AG08396 (cell line): ENCODE measurements at regions not wholly inside any gene's neighbourhood (a gene's known extent, or its start where the extent isn't known, plus 50 kb on each side); places are given as distances from the start of the nearest gene placed in this dataset.

Experiments
- DNase-seq: peaks from one replicate; pipeline ENCODE4 v3.0.0; 2012; ENCODE audit warnings: low spot score, mixed read lengths

DNA sequence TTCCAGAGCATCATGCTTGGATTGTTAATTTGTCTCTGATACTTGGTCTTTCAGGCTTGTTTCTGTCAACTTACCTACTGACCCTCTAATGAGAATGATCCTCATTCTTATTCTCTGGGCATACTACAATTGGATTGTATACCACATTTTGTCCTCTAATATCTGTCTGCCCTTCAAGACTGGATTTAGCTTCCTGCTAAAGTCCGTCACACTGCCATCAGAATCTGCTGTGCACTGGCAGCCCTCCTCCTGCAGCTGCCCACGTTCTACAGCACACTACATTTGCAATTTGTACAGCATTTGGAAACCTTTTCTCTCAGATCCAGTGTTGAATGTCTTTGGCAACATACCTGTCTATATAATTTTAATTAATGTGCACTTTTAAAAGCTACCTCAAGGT lies 183.1 kb downstream of the ZNF330 start:
- DNase-seq: no peak

DNA sequence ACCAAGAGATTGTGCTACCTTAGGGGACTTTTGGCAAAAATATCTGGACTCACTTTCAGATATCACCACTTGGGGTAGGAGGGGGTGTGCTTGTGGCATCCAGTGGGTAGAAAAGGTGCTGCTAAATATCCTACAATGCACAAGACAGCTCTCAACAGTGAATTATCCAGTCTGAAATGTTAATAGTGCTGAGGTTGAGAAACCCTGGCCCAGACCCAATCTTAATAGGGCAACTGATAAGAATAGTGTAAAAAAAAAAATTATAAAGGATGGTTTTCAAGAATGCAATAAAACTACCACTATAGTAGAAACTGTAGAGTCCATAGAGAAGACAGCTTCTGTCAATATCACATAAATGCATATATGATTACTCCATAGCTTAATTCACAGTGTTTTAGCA lies 185.5 kb downstream of the ZNF330 start:
- no peak for DNase-seq

DNA sequence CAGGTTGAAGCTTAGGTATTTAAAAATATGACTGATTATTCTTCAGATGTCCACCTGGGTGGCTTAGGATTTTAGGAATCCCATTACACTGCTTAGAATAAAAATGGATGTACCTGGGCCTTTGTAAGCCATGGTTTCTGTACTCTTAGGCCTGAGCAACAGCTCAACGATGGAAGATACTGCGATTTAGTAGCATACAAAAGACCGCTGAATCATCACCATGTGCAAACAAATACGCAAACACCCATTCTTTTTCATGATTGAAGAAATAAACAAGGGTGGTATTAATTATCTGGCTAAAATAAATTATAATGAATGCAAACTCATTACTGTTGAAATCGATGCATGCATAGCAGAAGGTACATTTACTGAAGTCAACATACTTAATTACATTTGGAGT lies 188.9 kb downstream of the ZNF330 start:
- no peak for DNase-seq

DNA sequence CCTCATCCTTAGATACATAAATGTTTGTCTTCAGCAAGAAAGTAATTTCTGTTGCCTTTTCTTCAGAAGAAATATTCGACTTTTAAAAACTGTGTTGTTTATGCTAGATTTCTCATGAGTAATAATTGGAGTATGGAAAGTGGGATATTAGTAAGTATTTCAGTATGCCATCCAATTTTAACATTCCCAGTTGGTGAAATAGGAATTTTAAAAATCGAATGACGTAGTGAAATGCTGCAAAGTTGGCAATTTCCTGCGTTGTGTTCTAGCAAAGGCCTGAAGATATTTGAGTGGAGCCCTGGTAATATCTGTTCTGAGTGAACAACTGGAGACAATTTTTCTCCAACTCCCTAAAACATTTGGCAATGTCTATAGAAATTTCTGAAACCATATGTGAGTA lies 190.1 kb downstream of the ZNF330 start:
- peak; percentile 34 for DNase-seq

- DNase-seq: no peak
These were observed 191.2 kb downstream of the ZNF330 start for GRCh38 chr4:141411936-141412335.

DNA sequence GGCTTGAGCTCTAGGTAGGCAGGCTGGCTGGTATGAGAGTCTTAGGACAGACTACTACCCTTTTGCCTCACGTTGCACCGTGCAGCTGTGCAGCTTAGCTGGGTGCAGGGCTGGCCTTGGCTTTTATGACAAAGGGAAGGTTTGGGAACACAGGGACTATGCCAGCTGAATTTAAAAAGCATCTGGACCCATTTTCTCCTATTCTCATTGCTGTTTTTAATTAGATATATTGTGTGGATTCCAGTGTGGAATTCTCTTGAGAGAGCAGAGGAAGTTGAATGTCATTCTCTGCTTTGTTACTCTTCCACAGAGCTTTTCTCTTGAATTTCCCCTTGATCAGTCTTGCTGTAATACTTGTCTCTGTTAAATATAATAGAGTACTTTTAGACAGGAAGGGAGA lies 192.7 kb downstream of the ZNF330 start:
- no peak for DNase-seq

- no peak for DNase-seq
These were observed 195.0 kb downstream of the ZNF330 start for GRCh38 chr4:141415651-141416050.

DNA sequence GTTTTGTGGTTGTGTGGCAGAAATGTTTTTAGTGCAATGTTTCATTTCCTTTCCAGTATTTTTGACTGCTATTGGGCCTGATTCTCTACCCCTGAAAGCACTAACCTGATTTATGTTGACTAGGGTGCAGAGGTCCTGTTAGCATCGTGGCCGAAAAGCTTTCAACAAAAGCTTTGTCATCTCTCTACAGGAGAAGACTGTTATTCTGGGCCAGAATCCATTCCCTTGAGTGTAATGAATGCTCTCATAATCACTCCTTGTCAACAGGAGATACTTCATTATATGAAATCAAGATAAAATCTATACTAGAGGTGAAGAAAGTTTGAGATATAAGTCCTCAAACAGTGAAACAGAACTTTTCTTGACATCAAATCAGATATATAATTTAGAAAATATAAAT lies 195.5 kb downstream of the ZNF330 start:
- no peak for DNase-seq

DNA sequence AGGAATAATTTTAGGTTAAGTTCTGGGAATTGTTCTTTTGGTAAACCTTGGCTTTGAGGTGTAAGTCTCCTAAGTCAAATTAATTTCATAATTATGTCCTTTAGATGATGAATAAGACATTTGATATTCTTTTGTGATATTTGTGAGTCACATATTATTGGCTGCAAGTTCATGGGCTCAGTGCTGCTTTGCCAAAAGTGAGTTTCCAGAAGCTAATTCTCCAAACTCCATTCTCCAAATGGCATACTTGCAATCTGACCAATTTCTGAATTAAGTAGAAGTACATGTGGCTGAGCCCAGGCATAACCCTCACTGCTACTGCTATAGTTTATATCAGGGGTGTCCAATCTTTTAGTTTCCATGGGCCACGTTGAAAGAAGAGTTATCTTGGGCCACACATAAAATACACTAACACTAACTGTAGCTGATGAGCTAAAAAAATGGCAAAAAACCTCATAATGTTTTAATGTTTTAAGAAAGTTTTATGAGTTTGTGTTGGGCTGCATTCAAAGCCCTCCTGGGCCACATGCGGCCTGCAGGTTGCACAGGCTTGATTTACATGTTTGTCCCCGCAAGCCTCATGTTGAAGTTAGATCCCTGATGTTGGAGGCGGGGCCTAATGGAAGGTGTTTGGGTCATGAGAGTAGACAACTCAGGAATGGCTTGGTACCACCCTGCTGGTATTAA lies 196.1 kb downstream of the ZNF330 start:
- DNase-seq: no peak

GRCh38 chr4:141417387-141417786 lies 196.7 kb downstream of the ZNF330 start:
- no peak for DNase-seq

DNA sequence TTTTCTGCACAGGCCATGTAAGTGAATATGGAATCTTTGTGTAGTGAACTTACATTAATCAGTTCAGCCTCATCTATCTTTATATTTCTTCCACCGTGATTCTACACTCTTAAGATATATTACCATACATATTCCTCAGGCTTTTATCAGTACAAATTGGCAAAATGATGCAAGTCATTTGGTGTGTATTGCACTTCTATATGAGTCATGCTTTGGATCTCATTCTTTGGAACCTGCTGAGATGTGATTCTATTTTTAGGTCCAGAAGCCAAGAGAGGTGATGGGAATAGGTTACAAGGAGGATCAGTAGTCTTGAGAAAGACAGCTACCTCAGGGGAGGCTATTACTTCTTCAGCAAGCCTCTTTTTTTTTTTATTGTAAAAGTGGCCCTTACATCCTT lies 204.4 kb downstream of the ZNF330 start:
- DNase-seq: peak; percentile 26

- no peak for DNase-seq
These were observed 207.1 kb downstream of the ZNF330 start for GRCh38 chr4:141427726-141428296.

GRCh38 chr4:141429933-141430332 lies 206.4 kb upstream of the IL15 start:
- no peak for DNase-seq

DNA sequence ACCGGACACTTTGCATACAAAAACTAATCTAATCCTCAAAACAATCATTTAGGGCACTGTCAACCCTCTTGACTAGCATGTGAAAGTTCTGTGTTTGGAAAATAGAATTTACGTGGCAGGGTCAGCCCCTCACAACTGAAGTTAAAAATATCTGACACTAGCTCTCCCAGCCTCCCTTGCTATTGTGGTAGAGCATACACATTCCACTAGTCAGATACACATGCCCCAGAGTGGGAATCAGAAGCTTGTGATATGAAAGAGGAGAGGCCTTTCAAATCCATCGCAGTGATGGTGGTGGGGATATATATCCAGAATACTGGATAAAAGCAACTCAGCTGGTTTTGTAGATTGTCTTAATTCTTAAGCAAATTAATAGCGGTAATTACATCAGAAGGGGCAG lies 205.7 kb upstream of the IL15 start:
- no peak for DNase-seq

GRCh38 chr4:141432000-141432712 lies 204.2 kb upstream of the IL15 start:
- DNase-seq: no peak

DNA sequence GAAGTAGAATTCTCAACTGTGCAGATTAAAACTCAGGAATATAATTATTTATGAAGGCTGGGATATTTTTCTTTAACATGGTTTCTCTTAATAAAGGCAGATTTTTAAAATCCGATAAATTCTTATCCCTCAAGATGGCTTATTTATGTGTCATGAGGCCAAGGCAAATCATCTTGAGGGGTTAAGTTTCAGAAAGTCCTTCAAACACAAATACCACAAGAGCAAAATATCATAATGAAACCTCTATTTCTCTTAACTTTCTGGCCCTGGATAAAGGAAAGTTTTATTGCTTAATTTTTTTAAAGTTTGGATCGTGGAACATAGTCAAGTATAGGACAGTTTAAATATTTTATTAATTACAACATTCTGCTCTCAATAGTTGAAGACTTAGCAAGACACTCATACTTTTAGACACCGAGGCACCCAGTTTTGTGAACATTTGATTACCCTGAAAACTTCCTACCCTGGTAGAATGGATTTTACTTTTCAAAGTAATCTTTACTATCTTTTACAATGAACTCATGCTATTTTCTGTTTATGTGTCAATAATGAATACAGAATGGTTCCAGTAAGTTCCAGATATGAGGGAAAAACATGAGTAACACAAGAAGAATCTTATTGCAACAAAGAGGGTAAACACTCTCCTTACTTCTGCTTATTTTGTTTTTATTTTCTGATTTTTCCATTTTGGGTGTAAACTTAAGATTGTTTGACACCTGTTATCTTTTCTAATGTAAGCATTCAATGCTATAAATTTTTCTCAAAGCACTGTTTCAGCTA lies 200.7 kb upstream of the IL15 start:
- DNase-seq: no peak

GRCh38 chr4:141439223-141439622 lies 197.2 kb upstream of the IL15 start:
- DNase-seq: no peak

GRCh38 chr4:141447761-141448160 lies 188.6 kb upstream of the IL15 start:
- DNase-seq: no peak

GRCh38 chr4:141448490-141448889 lies 187.9 kb upstream of the IL15 start:
- no peak for DNase-seq

DNA sequence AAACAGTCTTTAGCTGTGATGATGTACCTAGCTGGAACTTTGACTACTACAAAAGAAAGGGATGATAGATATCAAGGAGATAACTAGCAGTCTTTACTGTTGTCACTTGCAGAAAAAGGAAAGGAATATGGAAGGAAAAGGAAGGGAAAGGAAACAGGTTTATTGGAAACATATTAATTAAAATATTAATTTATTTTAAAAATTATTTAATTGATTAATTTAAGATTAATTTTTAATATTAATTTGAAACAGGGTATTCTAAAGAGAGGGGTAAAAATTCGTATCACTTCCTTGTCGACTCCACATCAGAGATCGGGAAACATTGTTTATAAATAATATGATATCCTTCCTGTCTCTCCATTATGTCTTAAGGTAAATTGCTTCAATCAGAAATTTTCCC lies 186.5 kb upstream of the IL15 start:
- DNase-seq: no peak

DNA sequence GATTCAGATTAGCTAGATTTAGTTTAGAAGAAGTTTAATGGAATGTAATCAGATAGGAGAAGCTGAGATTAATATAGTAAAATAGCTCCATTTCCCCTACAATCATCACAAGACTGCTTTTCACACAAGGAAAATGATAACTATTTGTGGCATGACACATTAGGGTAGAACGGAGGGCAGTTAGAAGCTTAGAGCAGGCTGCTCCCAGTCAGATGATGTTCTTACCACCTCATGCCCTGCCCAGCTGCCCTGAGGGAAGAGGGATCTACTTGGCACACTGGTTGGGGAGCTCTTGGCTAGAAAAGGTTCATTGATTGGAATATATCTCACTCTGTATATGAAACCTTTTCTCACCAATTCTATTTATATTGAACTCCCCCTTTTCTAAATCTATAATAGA lies 180.7 kb upstream of the IL15 start:
- no peak for DNase-seq

GRCh38 chr4:141457653-141458052 lies 178.7 kb upstream of the IL15 start:
- no peak for DNase-seq

- peak; percentile 3 for DNase-seq
These were observed 177.9 kb upstream of the IL15 start for GRCh38 chr4:141458501-141458900.
